DND-41 (cell line): ENCODE measurements at regions not wholly inside any gene's neighbourhood (a gene's known extent, or its start where the extent isn't known, plus 50 kb on each side); places are given as distances from the start of the nearest gene placed in this dataset.

Experiments used
- CTCF ChIP-seq: IDR thresholded peaks from 2 replicates; pipeline ENCODE4 v1.5.1; 2012; ENCODE audit warnings: borderline replicate concordance, low read length, moderate library complexity, mild to moderate bottlenecking; ENCODE audit not compliant: poor library complexity, severe bottlenecking; ENCODE audit errors: extremely low read depth
- EZH2 ChIP-seq: IDR thresholded peaks from 3 replicates; pipeline ENCODE4 v1.6.1; 2012; ENCODE audit warnings: borderline replicate concordance, low read depth, mild to moderate bottlenecking, moderate library complexity, low read length, inconsistent platforms; ENCODE audit not compliant: severe bottlenecking

GRCh38 chr16:75810342-75810741 is 84.1 kb upstream of the CPHXL start:
- no peak for TF ChIP-seq EZH2
- TF ChIP-seq CTCF: no peak
